CD4-positive, CD25-positive, alpha-beta regulatory T cell (primary cell): ENCODE measurements at regions not wholly inside any gene's neighbourhood (a gene's known extent, or its start where the extent isn't known, plus 50 kb on each side); places are given as distances from the start of the nearest gene placed in this dataset.

Experiments
- ATAC-seq, 2 donors: fragments of 150-1000 bp; cut with Tn5 transposase; one replicate each; pipeline ENCODE4 v1.10.0; 2021; ENCODE audit warnings: low read depth in 2 of 2, moderate number of reproducible peaks in 2 of 2, moderate library complexity in 1 of 2
- DNase-seq, 3 donors: peaks; one replicate each; pipeline versions ENCODE4 v3.0.0 to v3.0.0-alpha.2; 2012 to 2022; ENCODE audit warnings: mixed read lengths in 1 of 3
- H3K27ac ChIP-seq: one replicate; pipeline ENCODE4 v1.7.0; 2013; ENCODE audit warnings: mild to moderate bottlenecking, low read length; ENCODE audit not compliant: insufficient read depth, poor library complexity, severe bottlenecking
- H3K27me3 ChIP-seq: one replicate; pipeline ENCODE4 v1.7.0; 2013; ENCODE audit warnings: low read length; ENCODE audit not compliant: control insufficient read depth, insufficient read depth
- H3K36me3 ChIP-seq: one replicate; pipeline ENCODE4 v1.7.0; 2013; ENCODE audit warnings: mild to moderate bottlenecking, low read length, moderate library complexity; ENCODE audit not compliant: control insufficient read depth, insufficient read depth
- H3K4me1 ChIP-seq: 2 replicates; pipeline ENCODE4 v1.7.0; 2013; ENCODE audit warnings: mild to moderate bottlenecking, low read length; ENCODE audit not compliant: insufficient read depth, control insufficient read depth, poor library complexity, severe bottlenecking
- H3K4me3 ChIP-seq: one replicate; pipeline ENCODE4 v1.7.0; 2013; ENCODE audit warnings: low read depth, mild to moderate bottlenecking, low read length, moderate library complexity
- H3K9me3 ChIP-seq, 2 experiments: 1 replicate in 1 of 2; 2 replicates in 1 of 2; pipeline ENCODE4 v1.7.0; 2013; ENCODE audit warnings: low read length in 2 of 2, mild to moderate bottlenecking in 1 of 2, moderate library complexity in 1 of 2; ENCODE audit not compliant: control insufficient read depth in 2 of 2
- H3K27ac Mint-ChIP-seq, 3 donors: one replicate each; pipeline ENCODE4 v1.8.0; 2020 to 2022; ENCODE audit warnings: mild to moderate bottlenecking in 3 of 3, mixed read lengths in 3 of 3, moderate library complexity in 2 of 3
- H3K27me3 Mint-ChIP-seq: one replicate; pipeline ENCODE4 v1.8.0; 2022; ENCODE audit warnings: mild to moderate bottlenecking, mixed read lengths
- H3K36me3 Mint-ChIP-seq: one replicate; pipeline ENCODE4 v1.8.0; 2020; ENCODE audit warnings: mixed read lengths
- H3K4me1 Mint-ChIP-seq, 4 donors: one replicate each; pipeline ENCODE4 v1.8.0; 2020 to 2022; ENCODE audit warnings: mixed read lengths in 4 of 4, mild to moderate bottlenecking in 1 of 4
- H3K4me3 Mint-ChIP-seq, 4 donors: one replicate each; pipeline ENCODE4 v1.8.0; 2020 to 2022; ENCODE audit warnings: mild to moderate bottlenecking in 4 of 4, mixed read lengths in 4 of 4, moderate library complexity in 3 of 4
- H3K9me3 Mint-ChIP-seq, 7 donors: one replicate each; pipeline ENCODE4 v1.8.0; 2020 to 2022; ENCODE audit warnings: mixed read lengths in 7 of 7, mild to moderate bottlenecking in 3 of 7, moderate library complexity in 2 of 7

- H3K27ac ChIP-seq, result no peak overlapping the region
- Mint-ChIP-seq H3K4me3 (no peak overlapping the region), H3K36me3 (no peaks in the 10 kb centered on the region), H3K27me3 (no peaks in the 10 kb centered on the region), H3K4me1 (no peaks in the 10 kb centered on the region), H3K27ac (no peak overlapping the region), H3K9me3 (peaks cover 0 to 3% (median 2%) of the 10 kb centered on the region in 7 donors)
- H3K36me3 ChIP-seq, result no peaks in the 10 kb centered on the region
- no peaks in the 10 kb centered on the region for H3K9me3 ChIP-seq
- DNase-seq (no peak), ATAC-seq (no peak)
- no peaks in the 10 kb centered on the region for H3K27me3 ChIP-seq
- no peaks in the 10 kb centered on the region for H3K4me1 ChIP-seq
- H3K4me3 ChIP-seq, result no peak overlapping the region
These were observed 227.7 kb downstream of the VEGFC start for GRCh38 chr4:176565049-176565448.

GRCh38 chr4:176566769-176567168 lies 226.0 kb downstream of the VEGFC start:
- Histone ChIP-seq H3K27ac (no peak overlapping the region), H3K9me3 (no peaks in the 10 kb centered on the region), H3K4me3 (no peak overlapping the region), H3K4me1 (no peaks in the 10 kb centered on the region), H3K36me3 (no peaks in the 10 kb centered on the region), H3K27me3 (no peaks in the 10 kb centered on the region)
- H3K4me3 Mint-ChIP-seq, result no peak overlapping the region
- H3K36me3 Mint-ChIP-seq, result no peaks in the 10 kb centered on the region
- DNase-seq (no peak), ATAC-seq (no peak)
- no peak overlapping the region for H3K27ac Mint-ChIP-seq
- H3K27me3 Mint-ChIP-seq, result no peaks in the 10 kb centered on the region
- H3K9me3 Mint-ChIP-seq, result peaks cover 0 to 3% (median 0%) of the 10 kb centered on the region in 7 donors
- H3K4me1 Mint-ChIP-seq, result no peaks in the 10 kb centered on the region

GRCh38 chr4:176568238-176568637 lies 224.5 kb downstream of the VEGFC start:
- no peak overlapping the region for H3K27ac Mint-ChIP-seq
- peaks cover 0 to 3% (median 0%) of the 10 kb centered on the region in 7 donors for H3K9me3 Mint-ChIP-seq
- H3K36me3 ChIP-seq, result no peaks in the 10 kb centered on the region
- no peak overlapping the region for H3K4me3 Mint-ChIP-seq
- no peaks in the 10 kb centered on the region for H3K4me1 ChIP-seq
- no peaks in the 10 kb centered on the region for H3K9me3 ChIP-seq
- no peaks in the 10 kb centered on the region for H3K27me3 Mint-ChIP-seq
- H3K4me1 Mint-ChIP-seq, result no peaks in the 10 kb centered on the region
- ATAC-seq (no peak), DNase-seq (no peak)
- H3K36me3 Mint-ChIP-seq, result no peaks in the 10 kb centered on the region
- H3K27ac ChIP-seq, result no peak overlapping the region
- no peak overlapping the region for H3K4me3 ChIP-seq
- H3K27me3 ChIP-seq, result no peaks in the 10 kb centered on the region

GRCh38 chr4:176569301-176569700 lies 223.4 kb downstream of the VEGFC start:
- Mint-ChIP-seq H3K9me3 (peaks cover 0 to 3% (median 0%) of the 10 kb centered on the region in 7 donors), H3K4me1 (no peaks in the 10 kb centered on the region)

GRCh38 chr4:176571206-176571605 lies 221.5 kb downstream of the VEGFC start:
- Mint-ChIP-seq H3K9me3 (peaks cover 0 to 3% (median 0%) of the 10 kb centered on the region in 7 donors), H3K36me3 (no peaks in the 10 kb centered on the region), H3K4me3 (no peak overlapping the region), H3K27me3 (no peaks in the 10 kb centered on the region), H3K27ac (no peak overlapping the region), H3K4me1 (no peaks in the 10 kb centered on the region)
- Histone ChIP-seq H3K27me3 (no peaks in the 10 kb centered on the region), H3K36me3 (no peaks in the 10 kb centered on the region), H3K4me3 (no peak overlapping the region), H3K27ac (no peak overlapping the region), H3K9me3 (no peaks in the 10 kb centered on the region), H3K4me1 (no peaks in the 10 kb centered on the region)
- DNase-seq (no peak), ATAC-seq (no peak)

More at GRCh38 chr4:176569301-176569700, 223.4 kb downstream of the VEGFC start:
- Mint-ChIP-seq H3K4me3 (no peak overlapping the region), H3K36me3 (no peaks in the 10 kb centered on the region), H3K27me3 (no peaks in the 10 kb centered on the region), H3K27ac (no peak overlapping the region)
- Histone ChIP-seq H3K27ac (no peak overlapping the region), H3K4me1 (no peaks in the 10 kb centered on the region), H3K4me3 (no peak overlapping the region), H3K36me3 (no peaks in the 10 kb centered on the region), H3K27me3 (no peaks in the 10 kb centered on the region), H3K9me3 (no peaks in the 10 kb centered on the region)
- no peak for ATAC-seq
- no peak for DNase-seq

GRCh38 chr4:176575141-176575730 lies 217.5 kb downstream of the VEGFC start:
- Mint-ChIP-seq H3K4me3 (no peak overlapping the region), H3K27ac (no peak overlapping the region), H3K27me3 (no peaks in the 10 kb centered on the region), H3K9me3 (peaks cover 0 to 2% (median 0%) of the 10 kb centered on the region in 7 donors), H3K36me3 (no peaks in the 10 kb centered on the region), H3K4me1 (no peaks in the 10 kb centered on the region)
- Histone ChIP-seq H3K27me3 (no peaks in the 10 kb centered on the region), H3K4me3 (no peak overlapping the region), H3K4me1 (no peaks in the 10 kb centered on the region), H3K36me3 (no peaks in the 10 kb centered on the region), H3K9me3 (no peaks in the 10 kb centered on the region), H3K27ac (no peak overlapping the region)
- no peak for DNase-seq
- ATAC-seq, result no peak

- Mint-ChIP-seq H3K4me1 (no peaks in the 10 kb centered on the region), H3K27me3 (no peaks in the 10 kb centered on the region), H3K36me3 (no peaks in the 10 kb centered on the region), H3K27ac (no peak overlapping the region), H3K9me3 (peaks cover 0 to 6% (median 0%) of the 10 kb centered on the region in 7 donors), H3K4me3 (no peak overlapping the region)
- no peak for DNase-seq
- Histone ChIP-seq H3K27me3 (no peaks in the 10 kb centered on the region), H3K9me3 (no peaks in the 10 kb centered on the region), H3K36me3 (no peaks in the 10 kb centered on the region), H3K4me1 (no peaks in the 10 kb centered on the region), H3K4me3 (no peak overlapping the region), H3K27ac (no peak overlapping the region)
- no peak for ATAC-seq
These were observed 213.5 kb downstream of the VEGFC start for GRCh38 chr4:176579226-176579625.

- H3K4me1 ChIP-seq, result no peaks in the 10 kb centered on the region
- no peaks in the 10 kb centered on the region for H3K27me3 Mint-ChIP-seq
- H3K27ac ChIP-seq, result no peak overlapping the region
- no peak overlapping the region for H3K4me3 ChIP-seq
- H3K27me3 ChIP-seq, result no peaks in the 10 kb centered on the region
- DNase-seq (no peak), ATAC-seq (no peak)
- H3K9me3 Mint-ChIP-seq, result peaks cover 0 to 6% (median 0%) of the 10 kb centered on the region in 7 donors
- H3K4me1 Mint-ChIP-seq, result no peaks in the 10 kb centered on the region
- H3K36me3 ChIP-seq, result no peaks in the 10 kb centered on the region
- no peak overlapping the region for H3K4me3 Mint-ChIP-seq
- no peaks in the 10 kb centered on the region for H3K9me3 ChIP-seq
- H3K27ac Mint-ChIP-seq, result no peak overlapping the region
- H3K36me3 Mint-ChIP-seq, result no peaks in the 10 kb centered on the region
These were observed 209.4 kb downstream of the VEGFC start for GRCh38 chr4:176583278-176583677.
